Fibroblast of lung (primary cell): ENCODE measurements at regions not wholly inside any gene's neighbourhood (a gene's known extent, or its start where the extent isn't known, plus 50 kb on each side); places are given as distances from the start of the nearest gene placed in this dataset.

Source experiments
- DNase-seq, 2 donors: peaks; one replicate each; pipeline versions ENCODE4 v3.0.0 to v3.0.0-alpha.2; 2010; ENCODE audit warnings: low read depth in 2 of 2
- H2AFZ ChIP-seq: 2 replicates; pipeline ENCODE4 v1.5.1; 2012; ENCODE audit warnings: low read length, control low read depth, inconsistent platforms
- H3K27ac ChIP-seq: 2 replicates; pipeline ENCODE4 v1.5.1; 2011; ENCODE audit warnings: low read length, control low read depth; ENCODE audit not compliant: insufficient read depth
- H3K27me3 ChIP-seq: 2 replicates; pipeline ENCODE4 v1.5.1; 2011; ENCODE audit warnings: mild to moderate bottlenecking, low read length; ENCODE audit not compliant: control insufficient read depth, insufficient read depth
- H3K36me3 ChIP-seq: 2 replicates; pipeline ENCODE4 v1.5.1; 2011; ENCODE audit warnings: low read length; ENCODE audit not compliant: control insufficient read depth, insufficient read depth
- H3K4me1 ChIP-seq: 2 replicates; pipeline ENCODE4 v1.5.1; 2011; ENCODE audit warnings: low read length; ENCODE audit not compliant: control insufficient read depth, insufficient read depth; ENCODE audit errors: extremely low read depth
- H3K4me2 ChIP-seq: 2 replicates; pipeline ENCODE4 v1.5.1; 2011; ENCODE audit warnings: low read length, control low read depth; ENCODE audit not compliant: insufficient read depth; ENCODE audit errors: extremely low read depth
- H3K4me3 ChIP-seq, 4 experiments: fragments of 200-600 bp in 1 of 4; sonication (generic) in 1 of 4; replicated peaks in 1 of 4; 2 replicates each; pipeline ENCODE4 v1.5.1; 2011 to 2016; ENCODE audit warnings: low read length in 4 of 4, low read depth in 3 of 4, mild to moderate bottlenecking in 3 of 4, control low read depth in 2 of 4, inconsistent platforms in 1 of 4, mixed read lengths in 1 of 4; ENCODE audit not compliant: insufficient read depth in 1 of 4; ENCODE audit errors: control extremely low read depth in 1 of 4
- H3K79me2 ChIP-seq: 2 replicates; pipeline ENCODE4 v1.5.1; 2012; ENCODE audit warnings: mild to moderate bottlenecking, low read length, inconsistent platforms; ENCODE audit not compliant: control insufficient read depth, insufficient read depth
- H3K9ac ChIP-seq: 2 replicates; pipeline ENCODE4 v1.5.1; 2011; ENCODE audit warnings: mild to moderate bottlenecking, low read length, control low read depth; ENCODE audit not compliant: insufficient read depth
- H3K9me3 ChIP-seq: 2 replicates; pipeline ENCODE4 v1.5.1; 2012; ENCODE audit warnings: low read depth, low read length; ENCODE audit not compliant: control insufficient read depth, insufficient read depth
- H4K20me1 ChIP-seq: 2 replicates; pipeline ENCODE4 v1.5.1; 2011; ENCODE audit warnings: low read length; ENCODE audit not compliant: control insufficient read depth, insufficient read depth; ENCODE audit errors: extremely low read depth
- EZH2 ChIP-seq: IDR thresholded peaks from 2 replicates; pipeline ENCODE4 v1.5.1; 2012; ENCODE audit warnings: low read length, control low read depth, mild to moderate bottlenecking; ENCODE audit errors: missing control alignments
- TF ChIP-seq, protein P1 (sequence below), 2 donors: IDR thresholded peaks in 1 of 2; conservative IDR thresholded peaks in 1 of 2; 1 replicate in 1 of 2; 2 replicates in 1 of 2; pipeline ENCODE4 v1.5.1; 2011 to 2012; ENCODE audit warnings: low read length in 2 of 2, control low read depth in 1 of 2, inconsistent platforms in 1 of 2, low read depth in 1 of 2, mild to moderate bottlenecking in 1 of 2

DNA sequence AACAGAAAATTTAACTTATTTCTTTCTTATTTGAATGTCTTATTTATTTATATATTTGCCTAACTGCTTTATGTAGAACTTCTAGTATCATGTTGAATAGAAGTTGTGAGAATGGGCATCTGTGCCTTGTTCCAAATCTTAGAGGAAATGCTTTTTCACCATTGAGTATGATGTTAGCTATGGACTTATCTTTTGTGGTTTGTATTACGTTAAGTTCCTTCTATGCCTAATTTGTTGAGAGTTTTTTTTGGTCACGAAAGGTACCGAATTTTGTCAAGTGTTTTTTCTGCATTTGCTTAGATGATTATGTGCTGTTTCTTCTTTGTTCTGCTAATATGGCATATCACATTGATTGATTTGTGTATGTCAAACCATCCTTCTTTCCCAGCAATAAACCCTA is 161.0 kb upstream of the TRIM24 start:
- no peaks in the 10 kb centered on the region for H3K27me3 ChIP-seq
- no peaks in the 10 kb centered on the region for H3K36me3 ChIP-seq
- H3K27ac ChIP-seq: no peak overlapping the region
- H3K9me3 ChIP-seq: no peaks in the 10 kb centered on the region
- H4K20me1 ChIP-seq: no peaks in the 10 kb centered on the region
- peak in 1 of 2 donors; percentile 41 for DNase-seq
- H3K79me2 ChIP-seq: no peaks in the 10 kb centered on the region
- no peak overlapping the region for H3K4me3 ChIP-seq
- no peaks in the 10 kb centered on the region for H3K4me1 ChIP-seq
- TF ChIP-seq EZH2: no peak
- TF ChIP-seq, protein P1, sequence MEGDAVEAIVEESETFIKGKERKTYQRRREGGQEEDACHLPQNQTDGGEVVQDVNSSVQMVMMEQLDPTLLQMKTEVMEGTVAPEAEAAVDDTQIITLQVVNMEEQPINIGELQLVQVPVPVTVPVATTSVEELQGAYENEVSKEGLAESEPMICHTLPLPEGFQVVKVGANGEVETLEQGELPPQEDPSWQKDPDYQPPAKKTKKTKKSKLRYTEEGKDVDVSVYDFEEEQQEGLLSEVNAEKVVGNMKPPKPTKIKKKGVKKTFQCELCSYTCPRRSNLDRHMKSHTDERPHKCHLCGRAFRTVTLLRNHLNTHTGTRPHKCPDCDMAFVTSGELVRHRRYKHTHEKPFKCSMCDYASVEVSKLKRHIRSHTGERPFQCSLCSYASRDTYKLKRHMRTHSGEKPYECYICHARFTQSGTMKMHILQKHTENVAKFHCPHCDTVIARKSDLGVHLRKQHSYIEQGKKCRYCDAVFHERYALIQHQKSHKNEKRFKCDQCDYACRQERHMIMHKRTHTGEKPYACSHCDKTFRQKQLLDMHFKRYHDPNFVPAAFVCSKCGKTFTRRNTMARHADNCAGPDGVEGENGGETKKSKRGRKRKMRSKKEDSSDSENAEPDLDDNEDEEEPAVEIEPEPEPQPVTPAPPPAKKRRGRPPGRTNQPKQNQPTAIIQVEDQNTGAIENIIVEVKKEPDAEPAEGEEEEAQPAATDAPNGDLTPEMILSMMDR (conservative IDR thresholded peaks at IDR 0.05 in 1 of 2, IDR thresholded peaks at IDR 0.05 in 1 of 2; ENCODE audit: low read depth in 1 of 2, low read length in 2 of 2): no peak
- H2AFZ ChIP-seq: no peak overlapping the region
- H3K4me2 ChIP-seq: no peak overlapping the region
- H3K9ac ChIP-seq: no peak overlapping the region

DNA sequence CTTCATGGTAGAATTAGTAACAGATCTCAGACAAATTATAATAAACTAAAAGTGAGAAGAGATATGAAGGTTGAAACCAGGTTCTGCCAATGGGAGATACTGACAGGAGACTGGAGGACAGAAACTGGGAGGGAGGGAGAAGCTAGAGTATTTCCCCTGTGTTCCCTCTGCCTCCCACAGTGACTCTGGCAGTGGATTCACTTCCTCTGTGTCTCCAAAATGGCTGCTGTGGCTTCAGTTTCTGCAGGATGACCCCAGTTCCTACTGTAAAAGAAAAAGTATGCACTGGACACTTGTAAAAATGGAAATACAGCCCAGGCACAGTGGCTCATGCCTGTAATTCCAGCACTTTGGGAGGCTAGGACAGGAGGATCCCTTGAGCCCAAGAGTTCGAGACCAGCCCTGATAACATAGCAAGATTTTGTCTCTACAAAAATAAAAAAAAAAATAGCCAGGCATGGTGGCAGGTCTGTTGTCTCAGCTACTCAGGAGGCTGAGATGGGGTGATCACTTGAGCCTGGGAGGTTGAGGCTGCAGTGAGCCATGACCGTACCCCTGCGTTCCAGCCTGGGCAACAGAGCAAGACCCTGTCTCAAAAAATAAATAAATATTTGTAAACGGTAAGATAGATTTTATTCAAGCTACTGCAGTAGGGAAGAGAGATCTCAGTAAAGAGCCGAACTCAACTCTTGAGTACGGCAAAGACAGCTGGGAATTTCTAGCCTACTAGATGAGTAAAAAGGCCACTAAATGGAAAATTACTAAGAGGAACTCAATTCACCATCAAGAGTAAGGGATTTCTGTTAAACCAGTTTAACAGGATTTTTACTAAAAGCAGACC is 156.6 kb upstream of the TRIM24 start:
- Histone ChIP-seq H3K27ac (no peak overlapping the region), H3K9me3 (no peaks in the 10 kb centered on the region), H4K20me1 (no peaks in the 10 kb centered on the region), H3K36me3 (no peaks in the 10 kb centered on the region), H3K4me3 (no peak overlapping the region), H3K4me2 (no peak overlapping the region), H3K27me3 (no peaks in the 10 kb centered on the region), H3K4me1 (no peaks in the 10 kb centered on the region), H2AFZ (no peak overlapping the region), H3K79me2 (no peaks in the 10 kb centered on the region), H3K9ac (no peak overlapping the region)
- TF ChIP-seq EZH2: no peak
- TF ChIP-seq, protein P1 (conservative IDR thresholded peaks at IDR 0.05 in 1 of 2, IDR thresholded peaks at IDR 0.05 in 1 of 2; ENCODE audit: low read depth in 1 of 2, low read length in 2 of 2): no peak
- no peak for DNase-seq

DNA sequence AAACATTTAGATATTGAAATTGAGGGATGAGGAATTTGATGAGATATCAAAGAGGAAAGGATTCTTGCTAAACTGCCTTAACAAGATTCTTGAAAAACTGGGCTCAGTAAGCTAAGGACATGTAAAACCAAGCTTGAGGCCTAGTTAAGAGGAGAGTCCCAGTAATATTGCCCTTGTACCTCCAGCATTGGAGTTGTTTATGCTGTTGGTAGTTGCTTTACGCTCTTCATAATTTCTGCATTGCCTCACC is 156.1 kb upstream of the TRIM24 start:
- H3K27me3 ChIP-seq: no peaks in the 10 kb centered on the region
- no peak overlapping the region for H3K9ac ChIP-seq
- no peaks in the 10 kb centered on the region for H3K9me3 ChIP-seq
- no peak overlapping the region for H2AFZ ChIP-seq
- H3K4me1 ChIP-seq: no peaks in the 10 kb centered on the region
- no peak for DNase-seq
- no peaks in the 10 kb centered on the region for H3K79me2 ChIP-seq
- no peaks in the 10 kb centered on the region for H3K36me3 ChIP-seq
- H3K4me2 ChIP-seq: no peak overlapping the region
- no peak overlapping the region for H3K27ac ChIP-seq
- no peaks in the 10 kb centered on the region for H4K20me1 ChIP-seq
- H3K4me3 ChIP-seq: no peak overlapping the region
- TF ChIP-seq EZH2: no peak
- TF ChIP-seq, protein P1 (conservative IDR thresholded peaks at IDR 0.05 in 1 of 2, IDR thresholded peaks at IDR 0.05 in 1 of 2; ENCODE audit: low read depth in 1 of 2, low read length in 2 of 2): no peak
